ENCODE measurements at regions not wholly inside any gene's neighbourhood (a gene's known extent, or its start where the extent isn't known, plus 50 kb on each side); places are given as distances from the start of the nearest gene placed in this dataset.

DNA sequence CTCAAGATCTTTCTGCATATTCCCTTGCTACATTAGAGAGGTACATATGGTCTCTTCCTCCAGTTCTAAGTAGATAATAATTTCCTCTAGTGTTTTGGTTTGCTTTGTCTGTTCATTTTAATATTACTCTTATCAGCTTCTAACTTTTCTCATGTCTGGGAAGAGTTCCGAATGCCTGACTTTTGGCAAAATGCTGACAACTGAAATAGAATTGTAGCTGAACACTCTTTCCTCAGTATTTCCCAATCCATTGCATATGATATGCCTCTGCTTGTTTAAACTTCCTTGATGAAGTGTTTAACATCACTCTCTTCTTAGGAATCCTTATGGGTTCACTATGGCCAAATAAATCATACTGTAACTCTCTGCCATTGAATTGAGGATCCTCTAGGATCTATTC lies 1510.1 kb downstream of the MRPL39 start:
- TF ChIP-seq POLR2A (IDR thresholded peaks at IDR 0.05): no peak
- TF ChIP-seq, protein P1, sequence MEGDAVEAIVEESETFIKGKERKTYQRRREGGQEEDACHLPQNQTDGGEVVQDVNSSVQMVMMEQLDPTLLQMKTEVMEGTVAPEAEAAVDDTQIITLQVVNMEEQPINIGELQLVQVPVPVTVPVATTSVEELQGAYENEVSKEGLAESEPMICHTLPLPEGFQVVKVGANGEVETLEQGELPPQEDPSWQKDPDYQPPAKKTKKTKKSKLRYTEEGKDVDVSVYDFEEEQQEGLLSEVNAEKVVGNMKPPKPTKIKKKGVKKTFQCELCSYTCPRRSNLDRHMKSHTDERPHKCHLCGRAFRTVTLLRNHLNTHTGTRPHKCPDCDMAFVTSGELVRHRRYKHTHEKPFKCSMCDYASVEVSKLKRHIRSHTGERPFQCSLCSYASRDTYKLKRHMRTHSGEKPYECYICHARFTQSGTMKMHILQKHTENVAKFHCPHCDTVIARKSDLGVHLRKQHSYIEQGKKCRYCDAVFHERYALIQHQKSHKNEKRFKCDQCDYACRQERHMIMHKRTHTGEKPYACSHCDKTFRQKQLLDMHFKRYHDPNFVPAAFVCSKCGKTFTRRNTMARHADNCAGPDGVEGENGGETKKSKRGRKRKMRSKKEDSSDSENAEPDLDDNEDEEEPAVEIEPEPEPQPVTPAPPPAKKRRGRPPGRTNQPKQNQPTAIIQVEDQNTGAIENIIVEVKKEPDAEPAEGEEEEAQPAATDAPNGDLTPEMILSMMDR (IDR thresholded peaks at IDR 0.05): no peak
- TF ChIP-seq POLR2AphosphoS5 (IDR thresholded peaks at IDR 0.05): no peak
